ENCODE measurements at regions not wholly inside any gene's neighbourhood (a gene's known extent, or its start where the extent isn't known, plus 50 kb on each side); places are given as distances from the start of the nearest gene placed in this dataset.

- TF ChIP-seq CTCF (IDR thresholded peaks at IDR 0.05), result no peak
- Histone ChIP-seq H3K4me3 (no peak overlapping the region), H3K27me3 (ENCODE audit: insufficient read depth in 3 of 3, low read length in 2 of 3) (no peaks in the 10 kb centered on the region), H3K36me3 (ENCODE audit: insufficient read depth in 1 of 2, low read depth in 1 of 2) (no peaks in the 10 kb centered on the region), H3K27ac (no peak overlapping the region), H3K4me1 (no peaks in the 10 kb centered on the region), H3K9me3 (no peaks in the 10 kb centered on the region)
- DNase-seq (no peak), ATAC-seq (no peak)
- intact Hi-C loops (cut with DNase I), result no loop called here
Measured at GRCh38 chr2:76320716-76321115, 610.0 kb upstream of the GCFC2 start.

GRCh38 chr2:76318848-76319360, 608.2 kb upstream of the GCFC2 start:
- H3K4me3 ChIP-seq, result no peak overlapping the region
- no peaks in the 10 kb centered on the region for H3K27me3 ChIP-seq (ENCODE audit: insufficient read depth in 3 of 3, low read length in 2 of 3)
- TF ChIP-seq CTCF (IDR thresholded peaks at IDR 0.05), result no peak
- H3K9me3 ChIP-seq, result no peaks in the 10 kb centered on the region
- WGBS, 3 donors, result 63 to 67% (median 65%) methylated on average over 4 of the region's 4 CpGs
- ATAC-seq, result no peak
- no peaks in the 10 kb centered on the region for H3K4me1 ChIP-seq
- no peak for DNase-seq
- no peak overlapping the region for H3K27ac ChIP-seq
- no peaks in the 10 kb centered on the region for H3K36me3 ChIP-seq (ENCODE audit: insufficient read depth in 1 of 2, low read depth in 1 of 2)
- intact Hi-C loops (cut with DNase I), result no loop called here

GRCh38 chr2:76316691-76317090, 606.0 kb upstream of the GCFC2 start:
- no peak for ATAC-seq
- intact Hi-C loops (cut with DNase I), result no loop called here
- 82 to 89% (median 85%) methylated on average over 6 of the region's 6 CpGs for WGBS, 3 donors

GRCh38 chr2:76314271-76315020, 603.7 kb upstream of the GCFC2 start:
- Histone ChIP-seq H3K27ac (no peak overlapping the region), H3K4me1 (no peaks in the 10 kb centered on the region), H3K9me3 (no peaks in the 10 kb centered on the region)

More at GRCh38 chr2:76316691-76317090, 606.0 kb upstream of the GCFC2 start:
- no peak overlapping the region for H3K4me3 ChIP-seq
- no peaks in the 10 kb centered on the region for H3K4me1 ChIP-seq
- H3K9me3 ChIP-seq, result no peaks in the 10 kb centered on the region
- DNase-seq, result no peak
- no peaks in the 10 kb centered on the region for H3K36me3 ChIP-seq (ENCODE audit: insufficient read depth in 1 of 2, low read depth in 1 of 2)
- no peak for TF ChIP-seq CTCF (IDR thresholded peaks at IDR 0.05)
- H3K27ac ChIP-seq, result no peak overlapping the region
- H3K27me3 ChIP-seq (ENCODE audit: insufficient read depth in 3 of 3, low read length in 2 of 3), result no peaks in the 10 kb centered on the region

More at GRCh38 chr2:76314271-76315020, 603.7 kb upstream of the GCFC2 start:
- DNase-seq (no peak), ATAC-seq (no peak)
- no peak for TF ChIP-seq CTCF (IDR thresholded peaks at IDR 0.05)
- Histone ChIP-seq H3K36me3 (ENCODE audit: insufficient read depth in 1 of 2, low read depth in 1 of 2) (no peaks in the 10 kb centered on the region), H3K4me3 (no peak overlapping the region), H3K27me3 (ENCODE audit: insufficient read depth in 3 of 3, low read length in 2 of 3) (no peaks in the 10 kb centered on the region)
- intact Hi-C loops (cut with DNase I), result no loop called here
- WGBS, 3 donors, result 20 to 29% (median 23%) methylated on average over 3 of the region's 3 CpGs
